MCF 10A (cell line): ENCODE measurements at regions not wholly inside any gene's neighbourhood (a gene's known extent, or its start where the extent isn't known, plus 50 kb on each side); places are given as distances from the start of the nearest gene placed in this dataset.

ENCODE experiments used
- BruUV-seq: library from RNA; stranded (reverse); fragments of 400-500 nt; replicated peaks from 2 replicates; lab custom pipeline; 2021; lab: Mats Ljungman, UMichigan
- CTCF ChIA-PET: fragments of 300-600 bp; sonication (Branson Sonifier 250); formaldehyde crosslinking; extraction: SDS; loops from one replicate; lab custom pipeline; 2021; ENCODE audit warnings: antibody characterized with exemption, inconsistent platforms; lab: Yijun Ruan, JAX
- POLR2A ChIA-PET: fragments of 300-600, 350-650 bp; sonication (Branson Sonifier 250); formaldehyde crosslinking; extraction: SDS; loops from one replicate; lab custom pipeline; 2020; ENCODE audit warnings: antibody characterized with exemption, inconsistent platforms; lab: Yijun Ruan, JAX
- DNase-seq: peaks from one replicate; pipeline ENCODE4 v3.0.0-alpha.2; 2018; ENCODE audit not compliant: unreplicated experiment
- H3K27ac Mint-ChIP-seq: one replicate; pipeline ENCODE4 v1.8.0; 2022; ENCODE audit warnings: mild to moderate bottlenecking, low read depth, mixed read lengths; ENCODE audit not compliant: unreplicated experiment
- H3K27me3 Mint-ChIP-seq: one replicate; pipeline ENCODE4 v1.8.0; 2022; ENCODE audit warnings: mixed read lengths; ENCODE audit not compliant: insufficient read depth, unreplicated experiment
- H3K36me3 Mint-ChIP-seq: one replicate; pipeline ENCODE4 v1.8.0; 2022; ENCODE audit warnings: mild to moderate bottlenecking, moderate library complexity, mixed read lengths; ENCODE audit not compliant: insufficient read depth, unreplicated experiment
- H3K4me1 Mint-ChIP-seq: one replicate; pipeline ENCODE4 v1.8.0; 2022; ENCODE audit warnings: mixed read lengths; ENCODE audit not compliant: insufficient read depth, unreplicated experiment
- H3K4me3 Mint-ChIP-seq: one replicate; pipeline ENCODE4 v1.8.0; 2022; ENCODE audit warnings: mild to moderate bottlenecking, moderate library complexity, mixed read lengths; ENCODE audit not compliant: unreplicated experiment
- H3K9me3 Mint-ChIP-seq: one replicate; pipeline ENCODE4 v1.8.0; 2022; ENCODE audit warnings: mixed read lengths; ENCODE audit not compliant: unreplicated experiment
- CTCF ChIP-seq: fragments of 200-600 bp; IDR thresholded peaks from one replicate; pipeline ENCODE4 v1.8.0; 2022; ENCODE audit warnings: antibody characterized with exemption, mild to moderate bottlenecking; ENCODE audit not compliant: unreplicated experiment
- intact Hi-C: fragments of 100-400 bp; cut with micrococcal nuclease; formaldehyde crosslinking; loops from 2 replicates; pipeline ENCODE4 v1.14.1; 2022

- Mint-ChIP-seq H3K36me3 (peaks cover 13% of the 10 kb centered on the region), H3K27ac (no peak overlapping the region), H3K9me3 (no peaks in the 10 kb centered on the region), H3K27me3 (no peaks in the 10 kb centered on the region), H3K4me1 (peaks cover 7% of the 10 kb centered on the region), H3K4me3 (no peak overlapping the region)
- intact Hi-C loops, result no loop called here
- TF ChIP-seq CTCF, result no peak
- ChIA-PET POLR2A (interaction anchor here (0.5 to 2.0 kb wide), 2 partner anchors 9 to 1732 kb away, joined by 3 to 5 read pairs; no protein-coding TSS in a partner anchor), CTCF (interaction anchor here (0.8 kb wide), 1 partner anchor 141 kb away, joined by 3 read pairs; the partner anchor contains the start of gene SNRPC)
- no TSS peak for BruUV-seq
- DNase-seq, result no peak
Measured at GRCh38 chr6:34615574-34616226, 59.6 kb upstream of the SPDEF start.

GRCh38 chr6:34610819-34611477, 54.8 kb upstream of the SPDEF start:
- peak; percentile 78 for DNase-seq
- POLR2A ChIA-PET, result interaction anchor here (1.0 to 1.7 kb wide), 6 partner anchors 11 to 197 kb away, joined by 3 to 15 read pairs (median 4); partner anchors contain the start of genes ILRUN, RPS10 and SNRPC

GRCh38 chr6:34608321-34609091, 52.4 kb upstream of the SPDEF start:
- H3K27ac Mint-ChIP-seq, result no peak overlapping the region
- no peaks in the 10 kb centered on the region for H3K9me3 Mint-ChIP-seq
- CTCF ChIA-PET, result interaction anchor here (0.6 to 4.5 kb wide), 26 partner anchors 10 to 897 kb away, joined by 3 to 60 read pairs (median 4); partner anchors contain the start of genes SMIM29 and UQCC2
- DNase-seq, result no peak
- H3K4me1 Mint-ChIP-seq, result peaks cover 7% of the 10 kb centered on the region
- H3K27me3 Mint-ChIP-seq, result no peaks in the 10 kb centered on the region
- no peak overlapping the region for H3K4me3 Mint-ChIP-seq
- no peak for TF ChIP-seq CTCF
- intact Hi-C loops, result loop anchor here (1.0 to 5.0 kb wide), 6 partner anchors 81 to 529 kb away; partner anchors contain the start of genes SMIM29 and SNRPC
- no TSS peak for BruUV-seq
- POLR2A ChIA-PET, result interaction anchor here (0.6 to 2.0 kb wide), 9 partner anchors 10 to 407 kb away, joined by 3 to 11 read pairs (median 4); partner anchors contain the start of gene TAF11
- H3K36me3 Mint-ChIP-seq, result peaks cover 31% of the 10 kb centered on the region

More at GRCh38 chr6:34610819-34611477, 54.8 kb upstream of the SPDEF start:
- Mint-ChIP-seq H3K36me3 (peaks cover 33% of the 10 kb centered on the region), H3K4me1 (peaks cover 7% of the 10 kb centered on the region), H3K9me3 (no peaks in the 10 kb centered on the region), H3K27ac (peak overlapping the region; percentile 88), H3K4me3 (no peak overlapping the region), H3K27me3 (no peaks in the 10 kb centered on the region)
- CTCF ChIA-PET, result interaction anchor here (0.6 to 4.5 kb wide), 10 partner anchors 8 to 448 kb away, joined by 3 to 60 read pairs (median 4); no protein-coding TSS in a partner anchor
- no peak for TF ChIP-seq CTCF
- BruUV-seq, result no TSS peak
- intact Hi-C loops, result no loop called here
